CD4-positive, alpha-beta T cell treated with Interleukin-15 for 1 hour (primary cell): ENCODE measurements at regions not wholly inside any gene's neighbourhood (a gene's known extent, or its start where the extent isn't known, plus 50 kb on each side); places are given as distances from the start of the nearest gene placed in this dataset.
"Not testable (repeated sequence)": the region's sequence is repeated elsewhere in the genome, so short reads cannot be mapped to it uniquely, and the experiment has no call there.

Experiments
- DNase-seq: peaks from one replicate; pipeline ENCODE4 v3.0.0-alpha.2; 2020

- not testable (repeated sequence) for DNase-seq
Observed at GRCh38 chr9:97248252-97248651, 59.2 kb upstream of the CCDC180 start.

GRCh38 chr9:97243606-97244005 lies 63.9 kb upstream of the CCDC180 start:
- DNase-seq, result no peak

GRCh38 chr9:97241430-97241829 lies 66.0 kb upstream of the CCDC180 start:
- DNase-seq, result not testable (repeated sequence)

- DNase-seq, result peak; percentile 74
Observed at GRCh38 chr9:97237951-97238889, 69.2 kb upstream of the CCDC180 start.

GRCh38 chr9:97237311-97237786 lies 70.1 kb upstream of the CCDC180 start:
- no peak for DNase-seq

GRCh38 chr9:97233009-97233400 lies 74.5 kb upstream of the CCDC180 start:
- not testable (repeated sequence) for DNase-seq

GRCh38 chr9:97232060-97233008 lies 75.1 kb upstream of the CCDC180 start:
- DNase-seq, result not testable (repeated sequence)

GRCh38 chr9:97222393-97222792 lies 85.1 kb upstream of the CCDC180 start:
- DNase-seq, result not testable (repeated sequence)

GRCh38 chr9:97221478-97222355 lies 85.7 kb upstream of the CCDC180 start:
- DNase-seq, result peak; percentile 50

- DNase-seq, result no peak
Observed at GRCh38 chr9:97220894-97221477, 86.5 kb upstream of the CCDC180 start.

GRCh38 chr9:97220396-97220795 lies 87.1 kb upstream of the CCDC180 start:
- DNase-seq, result not testable (repeated sequence)

- DNase-seq, result not testable (repeated sequence)
Observed at GRCh38 chr9:97219443-97220140, 87.9 kb upstream of the CCDC180 start.

- not testable (repeated sequence) for DNase-seq
Observed at GRCh38 chr9:97215127-97215526, 92.3 kb upstream of the CCDC180 start.

GRCh38 chr9:97214556-97214955 lies 92.9 kb upstream of the CCDC180 start:
- not testable (repeated sequence) for DNase-seq

- DNase-seq, result not testable (repeated sequence)
Observed at GRCh38 chr9:97199683-97200082, 107.8 kb upstream of the CCDC180 start.

GRCh38 chr9:97193767-97194166 lies 113.7 kb upstream of the CCDC180 start:
- DNase-seq, result not testable (repeated sequence)

- no peak for DNase-seq
Observed at GRCh38 chr9:97188545-97188944, 118.9 kb upstream of the CCDC180 start.

GRCh38 chr9:97187706-97188105 lies 119.8 kb upstream of the CCDC180 start:
- DNase-seq, result not testable (repeated sequence)

GRCh38 chr9:97186493-97186892 lies 121.0 kb upstream of the CCDC180 start:
- no peak for DNase-seq

- not testable (repeated sequence) for DNase-seq
Observed at GRCh38 chr9:97182532-97182931, 124.9 kb upstream of the CCDC180 start.

GRCh38 chr9:97179616-97180015 lies 127.8 kb upstream of the CCDC180 start:
- no peak for DNase-seq
